HL-60 (cell line): ENCODE measurements at regions not wholly inside any gene's neighbourhood (a gene's known extent, or its start where the extent isn't known, plus 50 kb on each side); places are given as distances from the start of the nearest gene placed in this dataset.

ENCODE experiments used
- DNase-seq, 2 experiments: peaks; one replicate each; pipeline ENCODE4 v3.0.0-alpha.2; 2010 to 2020; ENCODE audit warnings: low read depth in 1 of 2, low spot score in 1 of 2
- H3K27ac ChIP-seq: fragments of 250-450 bp; sonication (Bioruptor Pico); replicated peaks from 2 replicates; pipeline ENCODE4 v1.5.1; 2020; ENCODE audit warnings: mild to moderate bottlenecking, moderate library complexity
- H3K27me3 ChIP-seq: fragments of 250-450 bp; sonication (Bioruptor Pico); 2 replicates; pipeline ENCODE4 v1.5.1; 2021; ENCODE audit warnings: mild to moderate bottlenecking, moderate library complexity; ENCODE audit not compliant: insufficient read depth, poor library complexity, severe bottlenecking
- H3K4me3 ChIP-seq: replicated peaks from 2 replicates; pipeline ENCODE4 v1.5.1; 2011; ENCODE audit warnings: mild to moderate bottlenecking, control low read depth, low read length; ENCODE audit not compliant: insufficient read depth
- CTCF ChIP-seq: IDR thresholded peaks from one replicate; pipeline ENCODE4 v1.5.1; 2011; ENCODE audit warnings: low read length, control low read depth, inconsistent platforms; ENCODE audit not compliant: insufficient read depth
- GABPA ChIP-seq: IDR thresholded peaks from 2 replicates; pipeline ENCODE4 v1.6.1; 2012; ENCODE audit warnings: low read depth
- POLR2AphosphoS5 ChIP-seq: IDR thresholded peaks from 2 replicates; pipeline ENCODE4 v1.6.1; 2012; ENCODE audit warnings: low read depth
- SPI1 ChIP-seq: IDR thresholded peaks from 2 replicates; pipeline ENCODE4 v1.6.1; 2012; ENCODE audit warnings: low read depth, mild to moderate bottlenecking, borderline replicate concordance
- TF ChIP-seq, protein P1 (sequence below): IDR thresholded peaks from 2 replicates; pipeline ENCODE4 v1.6.1; 2012; ENCODE audit warnings: low read depth; ENCODE audit not compliant: insufficient replicate concordance

DNA sequence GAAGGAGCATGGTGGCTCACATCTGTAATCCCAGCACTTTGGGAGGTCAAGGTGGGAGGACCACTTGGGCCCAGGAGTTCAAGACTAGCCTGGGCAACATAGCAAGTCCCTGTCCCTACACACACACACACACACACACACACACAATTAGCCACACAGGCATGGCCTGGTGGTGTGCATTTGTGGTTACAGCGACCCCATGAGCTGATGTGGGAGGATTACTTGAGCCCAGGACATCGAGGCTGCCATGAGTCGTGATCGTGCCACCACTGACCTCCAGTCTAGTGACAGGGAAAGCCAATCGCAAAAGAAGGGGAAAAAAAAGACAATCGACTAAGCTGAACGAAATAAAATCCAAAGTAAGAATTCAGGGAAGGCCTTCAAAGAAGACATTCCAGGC lies 67.9 kb downstream of the TBX3 start:
- TF ChIP-seq CTCF: no peak
- TF ChIP-seq, protein P1, sequence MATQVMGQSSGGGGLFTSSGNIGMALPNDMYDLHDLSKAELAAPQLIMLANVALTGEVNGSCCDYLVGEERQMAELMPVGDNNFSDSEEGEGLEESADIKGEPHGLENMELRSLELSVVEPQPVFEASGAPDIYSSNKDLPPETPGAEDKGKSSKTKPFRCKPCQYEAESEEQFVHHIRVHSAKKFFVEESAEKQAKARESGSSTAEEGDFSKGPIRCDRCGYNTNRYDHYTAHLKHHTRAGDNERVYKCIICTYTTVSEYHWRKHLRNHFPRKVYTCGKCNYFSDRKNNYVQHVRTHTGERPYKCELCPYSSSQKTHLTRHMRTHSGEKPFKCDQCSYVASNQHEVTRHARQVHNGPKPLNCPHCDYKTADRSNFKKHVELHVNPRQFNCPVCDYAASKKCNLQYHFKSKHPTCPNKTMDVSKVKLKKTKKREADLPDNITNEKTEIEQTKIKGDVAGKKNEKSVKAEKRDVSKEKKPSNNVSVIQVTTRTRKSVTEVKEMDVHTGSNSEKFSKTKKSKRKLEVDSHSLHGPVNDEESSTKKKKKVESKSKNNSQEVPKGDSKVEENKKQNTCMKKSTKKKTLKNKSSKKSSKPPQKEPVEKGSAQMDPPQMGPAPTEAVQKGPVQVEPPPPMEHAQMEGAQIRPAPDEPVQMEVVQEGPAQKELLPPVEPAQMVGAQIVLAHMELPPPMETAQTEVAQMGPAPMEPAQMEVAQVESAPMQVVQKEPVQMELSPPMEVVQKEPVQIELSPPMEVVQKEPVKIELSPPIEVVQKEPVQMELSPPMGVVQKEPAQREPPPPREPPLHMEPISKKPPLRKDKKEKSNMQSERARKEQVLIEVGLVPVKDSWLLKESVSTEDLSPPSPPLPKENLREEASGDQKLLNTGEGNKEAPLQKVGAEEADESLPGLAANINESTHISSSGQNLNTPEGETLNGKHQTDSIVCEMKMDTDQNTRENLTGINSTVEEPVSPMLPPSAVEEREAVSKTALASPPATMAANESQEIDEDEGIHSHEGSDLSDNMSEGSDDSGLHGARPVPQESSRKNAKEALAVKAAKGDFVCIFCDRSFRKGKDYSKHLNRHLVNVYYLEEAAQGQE: no peak
- no peak for TF ChIP-seq GABPA
- no peak for TF ChIP-seq POLR2AphosphoS5
- TF ChIP-seq SPI1: no peak
- H3K27me3 ChIP-seq: no peaks in the 10 kb centered on the region
- H3K4me3 ChIP-seq: no peak overlapping the region
- DNase-seq: no peak
- no peak overlapping the region for H3K27ac ChIP-seq

- no peak for DNase-seq
- TF ChIP-seq GABPA (no peak), SPI1 (no peak), POLR2AphosphoS5 (no peak), CTCF (no peak)
- TF ChIP-seq, protein P1: no peak
- no peak overlapping the region for H3K27ac ChIP-seq
- no peaks in the 10 kb centered on the region for H3K27me3 ChIP-seq
- H3K4me3 ChIP-seq: no peak overlapping the region
These were observed 69.9 kb downstream of the TBX3 start for GRCh38 chr12:114614040-114614439.

DNA sequence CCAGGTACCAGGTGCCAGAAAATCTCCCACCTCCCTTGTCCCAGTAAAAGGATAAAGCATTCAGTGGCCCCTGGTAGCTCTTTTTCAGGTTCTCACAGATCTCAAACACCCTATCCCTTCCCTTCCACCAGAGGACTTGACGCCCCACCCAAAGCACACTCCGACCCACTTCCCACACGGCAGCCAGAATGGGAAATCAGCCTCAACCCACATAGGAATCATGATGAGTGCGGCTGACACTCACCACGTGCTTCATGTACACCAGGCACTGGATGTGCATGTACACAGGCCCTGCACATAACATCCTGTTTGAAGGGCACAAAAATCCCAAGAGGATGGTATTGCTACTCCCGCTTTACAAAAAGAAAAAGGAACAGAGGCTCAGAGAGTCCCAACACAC lies 71.9 kb downstream of the TBX3 start:
- DNase-seq: no peak
- TF ChIP-seq SPI1 (no peak), POLR2AphosphoS5 (no peak), CTCF (no peak), GABPA (no peak)
- TF ChIP-seq, protein P1: no peak
- no peak overlapping the region for H3K4me3 ChIP-seq
- H3K27ac ChIP-seq: no peak overlapping the region
- H3K27me3 ChIP-seq: no peaks in the 10 kb centered on the region
